ENCODE measurements at regions not wholly inside any gene's neighbourhood (a gene's known extent, or its start where the extent isn't known, plus 50 kb on each side); places are given as distances from the start of the nearest gene placed in this dataset.

GRCh38 chr10:62496925-62497324 lies 122.8 kb downstream of the ZNF365 start:
- no peaks in the 10 kb centered on the region for H3K4me1 ChIP-seq (ENCODE audit: insufficient read depth, low read length)
- no peak overlapping the region for H3T11ph ChIP-seq (ENCODE audit: low read length)
- no peak overlapping the region for H2AFZ ChIP-seq (ENCODE audit: low read length)
- H3K9me3 ChIP-seq (ENCODE audit: control insufficient read depth, low read depth, low read length) = no peaks in the 10 kb centered on the region
- H2AK5ac ChIP-seq (ENCODE audit: insufficient read length, low read length) = no peak overlapping the region
- H3K56ac ChIP-seq (ENCODE audit: insufficient read length, low read depth, low read length) = no peak overlapping the region
- TF ChIP-seq, protein P1, sequence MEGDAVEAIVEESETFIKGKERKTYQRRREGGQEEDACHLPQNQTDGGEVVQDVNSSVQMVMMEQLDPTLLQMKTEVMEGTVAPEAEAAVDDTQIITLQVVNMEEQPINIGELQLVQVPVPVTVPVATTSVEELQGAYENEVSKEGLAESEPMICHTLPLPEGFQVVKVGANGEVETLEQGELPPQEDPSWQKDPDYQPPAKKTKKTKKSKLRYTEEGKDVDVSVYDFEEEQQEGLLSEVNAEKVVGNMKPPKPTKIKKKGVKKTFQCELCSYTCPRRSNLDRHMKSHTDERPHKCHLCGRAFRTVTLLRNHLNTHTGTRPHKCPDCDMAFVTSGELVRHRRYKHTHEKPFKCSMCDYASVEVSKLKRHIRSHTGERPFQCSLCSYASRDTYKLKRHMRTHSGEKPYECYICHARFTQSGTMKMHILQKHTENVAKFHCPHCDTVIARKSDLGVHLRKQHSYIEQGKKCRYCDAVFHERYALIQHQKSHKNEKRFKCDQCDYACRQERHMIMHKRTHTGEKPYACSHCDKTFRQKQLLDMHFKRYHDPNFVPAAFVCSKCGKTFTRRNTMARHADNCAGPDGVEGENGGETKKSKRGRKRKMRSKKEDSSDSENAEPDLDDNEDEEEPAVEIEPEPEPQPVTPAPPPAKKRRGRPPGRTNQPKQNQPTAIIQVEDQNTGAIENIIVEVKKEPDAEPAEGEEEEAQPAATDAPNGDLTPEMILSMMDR (conservative IDR thresholded peaks at IDR 0.05) = no peak
- no peak overlapping the region for H3K23ac ChIP-seq (ENCODE audit: insufficient read length, low read depth, low read length)
- no peak overlapping the region for H3K9ac ChIP-seq (ENCODE audit: extremely low read depth, insufficient read length, low read length)
- H2BK20ac ChIP-seq (ENCODE audit: low read depth, low read length, poor library complexity, severe bottlenecking) = no peak overlapping the region
- H4K20me1 ChIP-seq (ENCODE audit: control insufficient read depth, insufficient read depth, insufficient read length) = no peaks in the 10 kb centered on the region
- H4K8ac ChIP-seq (replicated peaks; ENCODE audit: insufficient read length, low read depth, low read length) = no peak overlapping the region
- H3K14ac ChIP-seq (ENCODE audit: insufficient read depth, low read length) = no peak overlapping the region
- H2BK15ac ChIP-seq (ENCODE audit: low read depth, low read length) = no peak overlapping the region
- no peak overlapping the region for H3K4me3 Mint-ChIP-seq
- H3K4me1 Mint-ChIP-seq = peaks cover 10 to 12% of the 10 kb centered on the region in 2 experiments
- DNase-seq = no peak
- no peak overlapping the region for H2BK12ac ChIP-seq (ENCODE audit: insufficient read length, low read depth, low read length)
- no peak overlapping the region for H3K4ac ChIP-seq (ENCODE audit: low read depth, low read length)
- no peak overlapping the region for H3K27ac Mint-ChIP-seq
- H3K9me3 Mint-ChIP-seq = peaks cover 3% of the 10 kb centered on the region in 2 experiments; a peak in 3 of 5 replicates
- H2BK5ac ChIP-seq (ENCODE audit: insufficient read length, low read length) = no peak overlapping the region
- no peaks in the 10 kb centered on the region; a peak in 1 of 7 replicates for H3K36me3 Mint-ChIP-seq (ENCODE audit: insufficient read depth in 1 of 3, low read depth in 3 of 3)
- H3K4me2 ChIP-seq (ENCODE audit: insufficient read depth, insufficient read length, low read length) = no peak overlapping the region
- no peaks in the 10 kb centered on the region for H3K23me2 ChIP-seq (ENCODE audit: insufficient read length, low read depth, low read length, poor library complexity, severe bottlenecking)
- H3K27ac ChIP-seq (ENCODE audit: insufficient read length, low read depth, low read length) = no peak overlapping the region
- H3K27me3 Mint-ChIP-seq (ENCODE audit: low read depth) = peaks cover 5% of the 10 kb centered on the region
- H4K91ac ChIP-seq (ENCODE audit: insufficient read length, low read depth, low read length) = no peak overlapping the region
- H4K5ac ChIP-seq (ENCODE audit: insufficient read length, low read depth, low read length) = no peak overlapping the region
- no peaks in the 10 kb centered on the region for H3K79me2 ChIP-seq (ENCODE audit: insufficient read depth, low read length)
- no peaks in the 10 kb centered on the region for H3K79me1 ChIP-seq (ENCODE audit: insufficient read depth, low read depth, low read length, poor library complexity, severe bottlenecking)
- H3K18ac ChIP-seq (ENCODE audit: insufficient read length, low read depth, low read length) = no peak overlapping the region
- H3K27me3 ChIP-seq (ENCODE audit: insufficient read depth, low read length) = no peaks in the 10 kb centered on the region
- WGBS (ENCODE audit: extremely low coverage, insufficient read length, low lambda C conversion rate) = no CpG with 5 or more reads among the region's 3 CpGs
- H2BK120ac ChIP-seq (ENCODE audit: low read depth, low read length, poor library complexity, severe bottlenecking) = no peak overlapping the region

Data from H9 (cell line).